Peyer's patch (tissue), 4 donors: ENCODE measurements at regions not wholly inside any gene's neighbourhood (a gene's known extent, or its start where the extent isn't known, plus 50 kb on each side); places are given as distances from the start of the nearest gene placed in this dataset.

ENCODE experiments used
- CTCF ChIP-seq, 6 experiments: fragments of 450-650 bp in 4 of 6; fragments of 200-600 bp in 2 of 6; sonication (generic) in 1 of 6; IDR thresholded peaks; one replicate each; pipeline ENCODE4 v1.5.1; 2017 to 2019; ENCODE audit warnings: antibody characterized with exemption in 6 of 6, mild to moderate bottlenecking in 3 of 6, moderate library complexity in 1 of 6
- POLR2A ChIP-seq, 2 donors: fragments of 450-650 bp; IDR thresholded peaks; one replicate each; pipeline ENCODE4 v1.5.1; 2017; ENCODE audit warnings: antibody characterized with exemption in 2 of 2, mild to moderate bottlenecking in 2 of 2, moderate library complexity in 2 of 2

GRCh38 chrX:69290292-69290691 lies 125.0 kb upstream of the PJA1 start:
- no peak for TF ChIP-seq CTCF (IDR thresholded peaks at IDR 0.05)
- no peak for TF ChIP-seq POLR2A (IDR thresholded peaks at IDR 0.05)
